MCF 10A (cell line): ENCODE measurements at regions not wholly inside any gene's neighbourhood (a gene's known extent, or its start where the extent isn't known, plus 50 kb on each side); places are given as distances from the start of the nearest gene placed in this dataset.
A peak's percentile ranks its signal among the peaks of the same experiment; 100 is the strongest.

ENCODE experiments used
- BruUV-seq: library from RNA; stranded (reverse); fragments of 400-500 nt; replicated peaks from 2 replicates; lab custom pipeline; 2021; lab: Mats Ljungman, UMichigan
- CTCF ChIA-PET: fragments of 300-600 bp; sonication (Branson Sonifier 250); formaldehyde crosslinking; extraction: SDS; loops from one replicate; lab custom pipeline; 2021; ENCODE audit warnings: antibody characterized with exemption, inconsistent platforms; lab: Yijun Ruan, JAX
- POLR2A ChIA-PET: fragments of 300-600, 350-650 bp; sonication (Branson Sonifier 250); formaldehyde crosslinking; extraction: SDS; loops from one replicate; lab custom pipeline; 2020; ENCODE audit warnings: antibody characterized with exemption, inconsistent platforms; lab: Yijun Ruan, JAX
- DNase-seq: peaks from one replicate; pipeline ENCODE4 v3.0.0-alpha.2; 2018; ENCODE audit not compliant: unreplicated experiment
- H3K27ac Mint-ChIP-seq: one replicate; pipeline ENCODE4 v1.8.0; 2022; ENCODE audit warnings: mild to moderate bottlenecking, low read depth, mixed read lengths; ENCODE audit not compliant: unreplicated experiment
- H3K27me3 Mint-ChIP-seq: one replicate; pipeline ENCODE4 v1.8.0; 2022; ENCODE audit warnings: mixed read lengths; ENCODE audit not compliant: insufficient read depth, unreplicated experiment
- H3K36me3 Mint-ChIP-seq: one replicate; pipeline ENCODE4 v1.8.0; 2022; ENCODE audit warnings: mild to moderate bottlenecking, moderate library complexity, mixed read lengths; ENCODE audit not compliant: insufficient read depth, unreplicated experiment
- H3K4me1 Mint-ChIP-seq: one replicate; pipeline ENCODE4 v1.8.0; 2022; ENCODE audit warnings: mixed read lengths; ENCODE audit not compliant: insufficient read depth, unreplicated experiment
- H3K4me3 Mint-ChIP-seq: one replicate; pipeline ENCODE4 v1.8.0; 2022; ENCODE audit warnings: mild to moderate bottlenecking, moderate library complexity, mixed read lengths; ENCODE audit not compliant: unreplicated experiment
- H3K9me3 Mint-ChIP-seq: one replicate; pipeline ENCODE4 v1.8.0; 2022; ENCODE audit warnings: mixed read lengths; ENCODE audit not compliant: unreplicated experiment
- intact Hi-C: fragments of 100-400 bp; cut with micrococcal nuclease; formaldehyde crosslinking; loops from 2 replicates; pipeline ENCODE4 v1.14.1; 2022
- TF ChIP-seq, protein P1 (sequence below): fragments of 200-600 bp; IDR thresholded peaks from one replicate; pipeline ENCODE4 v1.8.0; 2022; ENCODE audit warnings: antibody characterized with exemption, mild to moderate bottlenecking; ENCODE audit not compliant: unreplicated experiment

- POLR2A ChIA-PET = interaction anchor here (1.0 to 1.8 kb wide), 2 partner anchors 9 to 32 kb away, joined by 3 to 6 read pairs; no protein-coding TSS in a partner anchor
- H3K9me3 Mint-ChIP-seq = peaks cover 10% of the 10 kb centered on the region
- no TSS peak for BruUV-seq
- H3K4me3 Mint-ChIP-seq = no peak overlapping the region
- TF ChIP-seq, protein P1, sequence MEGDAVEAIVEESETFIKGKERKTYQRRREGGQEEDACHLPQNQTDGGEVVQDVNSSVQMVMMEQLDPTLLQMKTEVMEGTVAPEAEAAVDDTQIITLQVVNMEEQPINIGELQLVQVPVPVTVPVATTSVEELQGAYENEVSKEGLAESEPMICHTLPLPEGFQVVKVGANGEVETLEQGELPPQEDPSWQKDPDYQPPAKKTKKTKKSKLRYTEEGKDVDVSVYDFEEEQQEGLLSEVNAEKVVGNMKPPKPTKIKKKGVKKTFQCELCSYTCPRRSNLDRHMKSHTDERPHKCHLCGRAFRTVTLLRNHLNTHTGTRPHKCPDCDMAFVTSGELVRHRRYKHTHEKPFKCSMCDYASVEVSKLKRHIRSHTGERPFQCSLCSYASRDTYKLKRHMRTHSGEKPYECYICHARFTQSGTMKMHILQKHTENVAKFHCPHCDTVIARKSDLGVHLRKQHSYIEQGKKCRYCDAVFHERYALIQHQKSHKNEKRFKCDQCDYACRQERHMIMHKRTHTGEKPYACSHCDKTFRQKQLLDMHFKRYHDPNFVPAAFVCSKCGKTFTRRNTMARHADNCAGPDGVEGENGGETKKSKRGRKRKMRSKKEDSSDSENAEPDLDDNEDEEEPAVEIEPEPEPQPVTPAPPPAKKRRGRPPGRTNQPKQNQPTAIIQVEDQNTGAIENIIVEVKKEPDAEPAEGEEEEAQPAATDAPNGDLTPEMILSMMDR = no peak
- intact Hi-C loops = no loop called here
- CTCF ChIA-PET = interaction anchor here (0.6 kb wide), 1 partner anchor 1652 kb away, joined by 3 read pairs; the partner anchor contains the start of gene LSM11
- H3K36me3 Mint-ChIP-seq = no peaks in the 10 kb centered on the region
- no peaks in the 10 kb centered on the region for H3K4me1 Mint-ChIP-seq
- no peaks in the 10 kb centered on the region for H3K27me3 Mint-ChIP-seq
- no peak overlapping the region for H3K27ac Mint-ChIP-seq
- no peak for DNase-seq
Measured at GRCh38 chr5:159395202-159395601, 64.9 kb upstream of the IL12B start.

- peaks cover 12% of the 10 kb centered on the region for H3K4me1 Mint-ChIP-seq
- H3K27me3 Mint-ChIP-seq = no peaks in the 10 kb centered on the region
- H3K9me3 Mint-ChIP-seq = no peaks in the 10 kb centered on the region
- no peak for DNase-seq
- no TSS peak for BruUV-seq
- H3K27ac Mint-ChIP-seq = no peak overlapping the region
- no peaks in the 10 kb centered on the region for H3K36me3 Mint-ChIP-seq
- POLR2A ChIA-PET = interaction anchor here (0.7 kb wide), 1 partner anchor 47 kb away, joined by 3 read pairs; no protein-coding TSS in a partner anchor
- intact Hi-C loops = no loop called here
- CTCF ChIA-PET = interaction anchor here (0.6 to 1.9 kb wide), 7 partner anchors 21 to 588 kb away, joined by 3 to 5 read pairs (median 3); no protein-coding TSS in a partner anchor
- TF ChIP-seq, protein P1 = no peak
- no peak overlapping the region for H3K4me3 Mint-ChIP-seq
Measured at GRCh38 chr5:159398936-159399335, 68.6 kb upstream of the IL12B start.

DNA sequence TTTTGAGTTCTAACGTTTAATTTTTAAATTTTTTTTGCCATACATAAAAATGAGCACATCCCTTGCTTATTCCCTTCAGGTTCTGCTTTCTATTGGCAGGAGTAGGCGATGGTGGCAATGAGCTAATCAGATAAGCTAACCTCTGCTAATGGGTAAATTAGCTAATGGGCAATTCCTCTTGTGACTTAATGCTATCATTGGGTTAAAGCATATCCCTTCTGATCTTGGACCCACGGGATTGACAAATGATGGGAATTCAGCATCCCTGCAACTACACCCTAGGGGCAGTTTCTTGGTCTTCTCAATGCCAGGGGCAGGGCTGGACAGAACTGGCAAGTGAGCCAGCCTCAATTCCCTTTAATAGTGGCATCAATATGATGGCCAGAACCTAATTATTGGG lies 70.2 kb upstream of the IL12B start:
- TF ChIP-seq, protein P1 = no peak

DNA sequence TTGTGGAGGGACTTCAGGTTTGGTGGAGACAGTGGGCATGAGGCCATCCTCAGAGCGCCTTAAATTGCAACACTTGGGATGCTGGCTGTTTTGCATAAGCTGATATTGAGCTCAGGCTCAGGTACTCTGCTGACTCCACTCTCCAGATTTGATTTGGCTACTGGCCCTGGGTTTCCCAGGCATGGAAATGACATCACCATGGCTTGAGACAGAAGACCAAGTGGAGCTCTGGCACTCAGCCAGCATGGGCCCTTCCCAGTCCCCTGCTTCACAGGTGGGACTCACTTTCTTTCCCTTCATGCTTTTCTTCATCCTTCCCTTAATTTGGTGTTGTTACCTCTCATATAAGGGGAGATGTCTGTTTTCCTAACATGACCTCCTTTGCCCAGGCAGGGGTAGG lies 72.0 kb upstream of the IL12B start:
- TF ChIP-seq, protein P1 = no peak
- peaks cover 20% of the 10 kb centered on the region for H3K4me1 Mint-ChIP-seq
- H3K9me3 Mint-ChIP-seq = no peaks in the 10 kb centered on the region
- H3K27me3 Mint-ChIP-seq = no peaks in the 10 kb centered on the region
- intact Hi-C loops = no loop called here
- POLR2A ChIA-PET = interaction anchor here (0.8 kb wide), 1 partner anchor 11 kb away, joined by 4 read pairs; no protein-coding TSS in a partner anchor
- no TSS peak for BruUV-seq
- DNase-seq = peak; percentile 62
- H3K36me3 Mint-ChIP-seq = no peaks in the 10 kb centered on the region
- no peak overlapping the region for H3K4me3 Mint-ChIP-seq
- H3K27ac Mint-ChIP-seq = no peak overlapping the region
- CTCF ChIA-PET = no interaction called here

More for the DNA sequence above, 70.2 kb upstream of the IL12B start:
- Mint-ChIP-seq H3K9me3 (no peaks in the 10 kb centered on the region), H3K27me3 (no peaks in the 10 kb centered on the region), H3K4me3 (no peak overlapping the region), H3K4me1 (peaks cover 20% of the 10 kb centered on the region), H3K36me3 (no peaks in the 10 kb centered on the region), H3K27ac (no peak overlapping the region)
- BruUV-seq = no TSS peak
- ChIA-PET CTCF (interaction anchor here (0.7 to 1.9 kb wide), 2 partner anchors 242 to 587 kb away, joined by 3 to 5 read pairs; no protein-coding TSS in a partner anchor), POLR2A (no interaction called here)
- no peak for DNase-seq
- intact Hi-C loops = no loop called here
